ENCODE measurements at regions not wholly inside any gene's neighbourhood (a gene's known extent, or its start where the extent isn't known, plus 50 kb on each side); places are given as distances from the start of the nearest gene placed in this dataset.
"Not testable (repeated sequence)": the region's sequence is repeated elsewhere in the genome, so short reads cannot be mapped to it uniquely, and the experiment has no call there.

DNA sequence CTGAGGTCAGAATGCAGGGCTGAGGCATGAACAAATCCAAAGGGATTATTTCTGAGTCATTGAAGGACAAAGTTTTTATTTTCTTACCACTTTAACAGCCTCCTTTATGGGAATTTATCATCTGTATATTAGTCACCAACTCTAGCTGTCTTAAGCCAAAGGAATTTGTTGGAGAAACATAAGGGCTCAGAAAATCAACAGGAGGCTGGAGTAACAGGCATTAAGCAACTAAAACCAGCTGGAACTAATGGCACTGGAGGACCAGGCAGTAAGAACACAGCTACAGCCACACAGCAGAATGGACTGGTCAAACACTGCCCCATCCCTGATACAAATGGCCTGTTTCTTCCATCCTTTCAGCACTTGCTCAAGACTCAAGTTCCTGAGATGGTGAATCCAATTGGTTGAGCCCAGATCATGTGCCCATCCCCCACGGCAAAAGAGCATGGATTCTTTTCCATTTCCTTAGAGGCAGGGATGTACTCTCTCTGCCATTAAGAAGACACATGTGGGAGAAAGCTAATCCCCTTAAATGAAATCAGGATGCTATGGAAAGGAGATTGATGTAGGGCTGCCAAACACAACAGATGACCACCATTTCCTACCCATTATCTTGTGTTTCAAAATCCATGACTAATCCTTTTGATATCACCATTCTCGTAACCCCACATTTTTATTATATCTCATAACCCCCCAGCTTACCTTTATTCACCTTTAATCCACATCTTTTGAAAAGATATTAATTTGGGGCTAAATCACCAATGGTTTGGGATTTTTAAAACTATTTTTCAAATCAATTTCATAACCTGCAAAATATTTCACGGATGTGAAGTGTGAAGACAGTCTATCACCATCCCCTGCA is 157.0 kb upstream of the FNDC3A start:
- no peaks in the 10 kb centered on the region for H3K9me3 ChIP-seq (ENCODE audit: control insufficient read depth in 2 of 2, insufficient read depth in 1 of 2, low read length in 1 of 2)
- H3K36me3 ChIP-seq (ENCODE audit: control insufficient read depth in 2 of 2, insufficient read depth in 2 of 2, low read length in 1 of 2) = no peaks in the 10 kb centered on the region
- 96% methylated on average over 3 of the region's 3 CpGs for WGBS
- no peak for DNase-seq (ENCODE audit: low read depth in 6 of 9, low spot score in 9 of 9)
- H3K4me3 ChIP-seq (ENCODE audit: low read length in 2 of 2) = no peak overlapping the region
- no peaks in the 10 kb centered on the region for H3K27me3 ChIP-seq (ENCODE audit: control insufficient read depth in 2 of 2, insufficient read depth in 1 of 2, low read length in 1 of 2)
- H3K27ac ChIP-seq (ENCODE audit: low read depth in 1 of 2, low read length in 1 of 2) = no peak overlapping the region
- no peaks in the 10 kb centered on the region for H3K4me1 ChIP-seq (ENCODE audit: control insufficient read depth in 2 of 2, insufficient read depth in 2 of 2, low read length in 2 of 2)

GRCh38 chr13:48819376-48819775 is 156.3 kb upstream of the FNDC3A start:
- Histone ChIP-seq H3K27me3 (ENCODE audit: control insufficient read depth in 2 of 2, insufficient read depth in 1 of 2, low read length in 1 of 2) (no peaks in the 10 kb centered on the region), H3K4me3 (ENCODE audit: low read length in 2 of 2) (no peak overlapping the region), H3K9me3 (ENCODE audit: control insufficient read depth in 2 of 2, insufficient read depth in 1 of 2, low read length in 1 of 2) (no peaks in the 10 kb centered on the region), H3K4me1 (ENCODE audit: control insufficient read depth in 2 of 2, insufficient read depth in 2 of 2, low read length in 2 of 2) (no peaks in the 10 kb centered on the region), H3K27ac (ENCODE audit: low read depth in 1 of 2, low read length in 1 of 2) (no peak overlapping the region), H3K36me3 (ENCODE audit: control insufficient read depth in 2 of 2, insufficient read depth in 2 of 2, low read length in 1 of 2) (no peaks in the 10 kb centered on the region)
- 97% methylated on average over 3 of the region's 3 CpGs for WGBS
- no peak for DNase-seq (ENCODE audit: low read depth in 6 of 9, low spot score in 9 of 9)

DNA sequence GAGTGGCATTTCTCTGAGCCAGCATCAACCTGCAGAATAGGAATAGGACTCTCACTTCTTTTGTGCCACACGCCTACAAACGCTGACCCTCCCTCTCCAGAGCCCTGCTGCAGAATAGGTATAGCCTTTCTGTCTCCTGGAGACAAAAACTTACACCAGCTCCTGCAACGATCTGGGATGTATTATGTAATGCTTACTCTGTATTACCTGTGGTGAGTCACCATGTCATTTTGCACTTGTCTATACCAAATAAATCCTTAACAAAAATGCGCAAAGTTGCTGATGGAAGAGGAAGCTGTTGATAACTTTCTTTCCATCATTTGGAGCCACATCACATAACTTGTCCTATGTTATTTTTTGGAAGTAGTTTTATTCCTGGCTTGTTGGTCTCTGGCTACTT is 155.8 kb upstream of the FNDC3A start:
- no peak for DNase-seq (ENCODE audit: low read depth in 6 of 9, low spot score in 9 of 9)
- Histone ChIP-seq H3K4me3 (ENCODE audit: low read length in 2 of 2) (no peak overlapping the region), H3K4me1 (ENCODE audit: control insufficient read depth in 2 of 2, insufficient read depth in 2 of 2, low read length in 2 of 2) (no peaks in the 10 kb centered on the region), H3K27ac (ENCODE audit: low read depth in 1 of 2, low read length in 1 of 2) (no peak overlapping the region), H3K36me3 (ENCODE audit: control insufficient read depth in 2 of 2, insufficient read depth in 2 of 2, low read length in 1 of 2) (no peaks in the 10 kb centered on the region), H3K9me3 (ENCODE audit: control insufficient read depth in 2 of 2, insufficient read depth in 1 of 2, low read length in 1 of 2) (no peaks in the 10 kb centered on the region), H3K27me3 (ENCODE audit: control insufficient read depth in 2 of 2, insufficient read depth in 1 of 2, low read length in 1 of 2) (no peaks in the 10 kb centered on the region)
- WGBS = 93% methylated on average over 4 of the region's 4 CpGs

DNA sequence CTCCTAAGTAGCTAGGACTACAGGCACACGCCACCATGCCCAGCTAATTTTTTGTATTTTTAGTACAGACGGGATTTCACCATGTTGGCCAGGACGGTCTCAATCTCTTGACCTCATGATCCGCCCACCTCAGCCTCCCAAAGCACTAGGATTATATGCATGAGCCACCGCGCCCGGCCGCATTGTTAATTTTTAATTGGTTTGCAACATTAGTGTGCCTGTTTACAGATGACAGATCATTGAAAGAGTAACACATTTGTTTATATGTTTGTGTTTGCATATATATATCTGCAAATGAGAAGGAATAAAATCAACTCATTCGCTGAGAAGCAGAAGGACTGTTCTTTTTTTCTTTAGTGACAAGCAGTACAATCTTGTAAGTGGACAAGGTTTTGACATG is 152.2 kb upstream of the FNDC3A start:
- not testable (repeated sequence) for H3K4me3 ChIP-seq (ENCODE audit: low read length in 2 of 2); H3K27me3 ChIP-seq (ENCODE audit: control insufficient read depth in 2 of 2, insufficient read depth in 1 of 2, low read length in 1 of 2); H3K27ac ChIP-seq (ENCODE audit: low read depth in 1 of 2, low read length in 1 of 2); H3K9me3 ChIP-seq (ENCODE audit: control insufficient read depth in 2 of 2, insufficient read depth in 1 of 2, low read length in 1 of 2); H3K36me3 ChIP-seq (ENCODE audit: control insufficient read depth in 2 of 2, insufficient read depth in 2 of 2, low read length in 1 of 2); DNase-seq (ENCODE audit: low read depth in 6 of 9, low spot score in 9 of 9); H3K4me1 ChIP-seq (ENCODE audit: control insufficient read depth in 2 of 2, insufficient read depth in 2 of 2, low read length in 2 of 2)
- WGBS = 94% methylated on average over 9 of the region's 9 CpGs

GRCh38 chr13:48826039-48826438 is 149.7 kb upstream of the FNDC3A start:
- 72% methylated on average over 2 of the region's 2 CpGs for WGBS
- Histone ChIP-seq H3K27ac (ENCODE audit: low read depth in 1 of 2, low read length in 1 of 2) (no peak overlapping the region), H3K4me3 (ENCODE audit: low read length in 2 of 2) (no peak overlapping the region)

GRCh38 chr13:48826922-48827454 is 148.7 kb upstream of the FNDC3A start:
- not testable (repeated sequence) for DNase-seq (ENCODE audit: low read depth in 6 of 9, low spot score in 9 of 9); H3K9me3 ChIP-seq (ENCODE audit: control insufficient read depth in 2 of 2, insufficient read depth in 1 of 2, low read length in 1 of 2); H3K4me1 ChIP-seq (ENCODE audit: control insufficient read depth in 2 of 2, insufficient read depth in 2 of 2, low read length in 2 of 2); H3K4me3 ChIP-seq (ENCODE audit: low read length in 2 of 2); H3K27me3 ChIP-seq (ENCODE audit: control insufficient read depth in 2 of 2, insufficient read depth in 1 of 2, low read length in 1 of 2); H3K27ac ChIP-seq (ENCODE audit: low read depth in 1 of 2, low read length in 1 of 2); H3K36me3 ChIP-seq (ENCODE audit: control insufficient read depth in 2 of 2, insufficient read depth in 2 of 2, low read length in 1 of 2)
- WGBS = 48% methylated on average over 2 of the region's 2 CpGs

More at GRCh38 chr13:48826039-48826438, 149.7 kb upstream of the FNDC3A start:
- no peaks in the 10 kb centered on the region for H3K27me3 ChIP-seq (ENCODE audit: control insufficient read depth in 2 of 2, insufficient read depth in 1 of 2, low read length in 1 of 2)
- no peaks in the 10 kb centered on the region for H3K36me3 ChIP-seq (ENCODE audit: control insufficient read depth in 2 of 2, insufficient read depth in 2 of 2, low read length in 1 of 2)
- no peaks in the 10 kb centered on the region for H3K4me1 ChIP-seq (ENCODE audit: control insufficient read depth in 2 of 2, insufficient read depth in 2 of 2, low read length in 2 of 2)
- DNase-seq (ENCODE audit: low read depth in 6 of 9, low spot score in 9 of 9) = no peak
- peaks cover 0 to 7% of the 10 kb centered on the region in 2 donors for H3K9me3 ChIP-seq (ENCODE audit: control insufficient read depth in 2 of 2, insufficient read depth in 1 of 2, low read length in 1 of 2)

DNA sequence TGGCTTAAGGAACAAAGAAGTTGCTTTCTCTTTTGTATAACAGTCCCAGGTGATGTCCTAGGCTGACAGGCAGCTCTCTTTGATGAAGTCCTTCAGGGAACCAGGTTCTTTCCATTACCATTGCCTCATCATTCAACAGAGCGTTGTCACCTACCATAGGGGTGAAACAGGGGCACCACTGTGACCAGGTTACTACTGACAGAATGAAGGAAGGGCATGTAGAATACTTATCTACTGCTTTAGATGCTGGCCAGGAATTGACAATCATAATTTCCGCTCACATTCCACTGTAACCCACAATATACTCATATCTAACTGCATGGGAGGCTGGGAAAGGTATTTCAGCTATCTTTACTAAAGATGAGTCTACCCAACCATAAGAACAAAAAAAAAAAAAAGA is 148.0 kb upstream of the FNDC3A start:
- Histone ChIP-seq H3K4me3 (ENCODE audit: low read length in 2 of 2) (no peak overlapping the region), H3K27me3 (ENCODE audit: control insufficient read depth in 2 of 2, insufficient read depth in 1 of 2, low read length in 1 of 2) (no peaks in the 10 kb centered on the region), H3K4me1 (ENCODE audit: control insufficient read depth in 2 of 2, insufficient read depth in 2 of 2, low read length in 2 of 2) (no peaks in the 10 kb centered on the region), H3K9me3 (ENCODE audit: control insufficient read depth in 2 of 2, insufficient read depth in 1 of 2, low read length in 1 of 2) (peaks cover 0 to 7% of the 10 kb centered on the region in 2 donors), H3K36me3 (ENCODE audit: control insufficient read depth in 2 of 2, insufficient read depth in 2 of 2, low read length in 1 of 2) (no peaks in the 10 kb centered on the region), H3K27ac (ENCODE audit: low read depth in 1 of 2, low read length in 1 of 2) (no peak overlapping the region)
- WGBS = 95% methylated on average over 2 of the region's 2 CpGs
- DNase-seq (ENCODE audit: low read depth in 6 of 9, low spot score in 9 of 9) = no peak

- WGBS = 54% methylated on average over 2 of the region's 2 CpGs
- H3K4me1 ChIP-seq (ENCODE audit: control insufficient read depth in 2 of 2, insufficient read depth in 2 of 2, low read length in 2 of 2) = no peaks in the 10 kb centered on the region
- no peak overlapping the region for H3K27ac ChIP-seq (ENCODE audit: low read depth in 1 of 2, low read length in 1 of 2)
- H3K27me3 ChIP-seq (ENCODE audit: control insufficient read depth in 2 of 2, insufficient read depth in 1 of 2, low read length in 1 of 2) = no peaks in the 10 kb centered on the region
- no peak overlapping the region for H3K4me3 ChIP-seq (ENCODE audit: low read length in 2 of 2)
- no peaks in the 10 kb centered on the region for H3K36me3 ChIP-seq (ENCODE audit: control insufficient read depth in 2 of 2, insufficient read depth in 2 of 2, low read length in 1 of 2)
- no peak for DNase-seq (ENCODE audit: low read depth in 6 of 9, low spot score in 9 of 9)
- peaks cover 0 to 7% of the 10 kb centered on the region in 2 donors for H3K9me3 ChIP-seq (ENCODE audit: control insufficient read depth in 2 of 2, insufficient read depth in 1 of 2, low read length in 1 of 2)
Observed at GRCh38 chr13:48828962-48829411, 146.7 kb upstream of the FNDC3A start.

GRCh38 chr13:48829536-48829935 is 146.2 kb upstream of the FNDC3A start:
- no peak overlapping the region for H3K27ac ChIP-seq (ENCODE audit: low read depth in 1 of 2, low read length in 1 of 2)
- H3K36me3 ChIP-seq (ENCODE audit: control insufficient read depth in 2 of 2, insufficient read depth in 2 of 2, low read length in 1 of 2) = no peaks in the 10 kb centered on the region
- DNase-seq (ENCODE audit: low read depth in 6 of 9, low spot score in 9 of 9) = no peak
- no peaks in the 10 kb centered on the region for H3K4me1 ChIP-seq (ENCODE audit: control insufficient read depth in 2 of 2, insufficient read depth in 2 of 2, low read length in 2 of 2)
- 18% methylated on average over 1 of the region's 1 CpG for WGBS
- peaks cover 0 to 7% of the 10 kb centered on the region in 2 donors for H3K9me3 ChIP-seq (ENCODE audit: control insufficient read depth in 2 of 2, insufficient read depth in 1 of 2, low read length in 1 of 2)
- no peak overlapping the region for H3K4me3 ChIP-seq (ENCODE audit: low read length in 2 of 2)
- no peaks in the 10 kb centered on the region for H3K27me3 ChIP-seq (ENCODE audit: control insufficient read depth in 2 of 2, insufficient read depth in 1 of 2, low read length in 1 of 2)
